H1 (cell line): ENCODE measurements at regions not wholly inside any gene's neighbourhood (a gene's known extent, or its start where the extent isn't known, plus 50 kb on each side); places are given as distances from the start of the nearest gene placed in this dataset.

ENCODE experiments used
- CTCF ChIA-PET: fragments of 300-600 bp; sonication (Branson Sonifier 250); formaldehyde crosslinking; loops from one replicate; lab custom pipeline; 2021; ENCODE audit not compliant: partially characterized antibody; lab: Charles Lee
- POLR2A ChIA-PET: fragments of 300-600 bp; sonication (Branson Sonifier 250); formaldehyde crosslinking; loops from one replicate; lab custom pipeline; 2021; ENCODE audit warnings: inconsistent platforms; ENCODE audit not compliant: partially characterized antibody; lab: Charles Lee
- DNase-seq, 2 experiments: peaks; one replicate each; pipeline versions ENCODE4 v3.0.0 to v3.0.0-alpha.2; 2010 to 2022; ENCODE audit warnings: low spot score in 2 of 2, low read depth in 1 of 2, mixed read lengths in 1 of 2
- FAIRE-seq: peaks from 2 replicates; lab custom pipeline; 2011; peaks lifted over from hg19 to GRCh38; lab: Jason Lieb, UNC
- H2AFZ ChIP-seq: 2 replicates; pipeline ENCODE4 v1.8.1; 2012; ENCODE audit warnings: low read length, inconsistent platforms
- H2AK5ac ChIP-seq: 2 replicates; pipeline ENCODE4 v1.6.1; 2013; ENCODE audit warnings: low read depth, low read length
- H2BK120ac ChIP-seq: replicated peaks from 2 replicates; pipeline ENCODE3; 2013; ENCODE audit warnings: low read depth, low read length, inconsistent platforms
- H2BK12ac ChIP-seq: 2 replicates; pipeline ENCODE4 v1.6.1; 2013; ENCODE audit warnings: low read depth, low read length
- H2BK15ac ChIP-seq: 2 replicates; pipeline ENCODE4 v1.6.1; 2013; ENCODE audit warnings: low read length
- H2BK20ac ChIP-seq: 2 replicates; pipeline ENCODE4 v1.6.1; 2013; ENCODE audit warnings: low read length
- H2BK5ac ChIP-seq: 2 replicates; pipeline ENCODE4 v1.6.1; 2013; ENCODE audit warnings: low read depth, low read length
- H3K14ac ChIP-seq: 2 replicates; pipeline ENCODE4 v1.6.1; 2013; ENCODE audit warnings: inconsistent platforms; ENCODE audit not compliant: insufficient read length
- H3K18ac ChIP-seq: 2 replicates; pipeline ENCODE4 v1.6.1; 2013; ENCODE audit warnings: low read length; ENCODE audit errors: extremely low read depth
- H3K23ac ChIP-seq: 2 replicates; pipeline ENCODE4 v1.6.1; 2013; ENCODE audit warnings: inconsistent platforms; ENCODE audit not compliant: insufficient read length
- H3K23me2 ChIP-seq: 2 replicates; pipeline ENCODE4 v1.6.1; 2013; ENCODE audit warnings: low read depth, low read length
- H3K27ac ChIP-seq: 2 replicates; pipeline ENCODE4 v1.6.1; 2011; ENCODE audit warnings: low read depth, low read length, inconsistent platforms
- H3K27me3 ChIP-seq, 4 experiments: replicated peaks in 1 of 4; 1 replicate in 1 of 4; 2 replicates in 3 of 4; pipeline versions ENCODE4 v1.6.1 to v1.8.1; 2011 to 2013; ENCODE audit warnings: low read length in 3 of 4, mild to moderate bottlenecking in 3 of 4, inconsistent platforms in 2 of 4, mixed read lengths in 2 of 4, moderate library complexity in 1 of 4; ENCODE audit not compliant: control insufficient read depth in 3 of 4, insufficient read depth in 3 of 4; ENCODE audit errors: extremely low read depth in 1 of 4
- H3K36me3 ChIP-seq, 4 experiments: 2 replicates each; pipeline versions ENCODE4 v1.6.1 to v1.8.1; 2011 to 2013; ENCODE audit warnings: mild to moderate bottlenecking in 4 of 4, low read length in 3 of 4, moderate library complexity in 2 of 4, control low read depth in 1 of 4, inconsistent platforms in 1 of 4; ENCODE audit not compliant: insufficient read depth in 4 of 4, control insufficient read depth in 2 of 4
- H3K4ac ChIP-seq: replicated peaks from 2 replicates; pipeline ENCODE3; 2013; ENCODE audit warnings: low read length, low read depth, mixed read lengths, inconsistent platforms; ENCODE audit not compliant: insufficient read length
- H3K4me1 ChIP-seq, 4 experiments: replicated peaks in 1 of 4; 1 replicate in 1 of 4; 2 replicates in 3 of 4; pipeline versions ENCODE4 v1.6.1 to v1.8.1; 2011 to 2013; ENCODE audit warnings: low read length in 3 of 4, inconsistent platforms in 2 of 4, mixed read lengths in 1 of 4; ENCODE audit not compliant: insufficient read depth in 4 of 4, control insufficient read depth in 3 of 4
- H3K4me2 ChIP-seq, 2 experiments: 2 replicates each; pipeline versions ENCODE4 v1.6.1 to v1.8.1; 2011 to 2013; ENCODE audit warnings: low read depth in 2 of 2, low read length in 2 of 2, control low read depth in 1 of 2, inconsistent platforms in 1 of 2, mild to moderate bottlenecking in 1 of 2; ENCODE audit not compliant: insufficient read depth in 1 of 2
- H3K4me3 ChIP-seq, 4 experiments: fragments of 200-600, 300-600 bp in 1 of 4; sonication (generic), shearing (Covaris generic), sonication (Bioruptor Twin) in 1 of 4; 2 replicates each; pipeline versions ENCODE4 v1.5.1 to v1.8.1; 2011 to 2016; ENCODE audit warnings: low read length in 4 of 4, low read depth in 3 of 4, control low read depth in 2 of 4, inconsistent platforms in 2 of 4, mild to moderate bottlenecking in 2 of 4, mixed read lengths in 1 of 4, moderate library complexity in 1 of 4; ENCODE audit not compliant: insufficient read depth in 2 of 4; ENCODE audit errors: extremely low read depth in 1 of 4
- H3K56ac ChIP-seq: replicated peaks from 2 replicates; pipeline ENCODE3; 2013; ENCODE audit warnings: low read depth, mild to moderate bottlenecking, mixed read lengths, low read length, inconsistent platforms; ENCODE audit not compliant: insufficient read length
- H3K79me1 ChIP-seq: 2 replicates; pipeline ENCODE4 v1.6.1; 2013; ENCODE audit warnings: low read depth, low read length, control low read depth
- H3K79me2 ChIP-seq, 2 experiments: 2 replicates each; pipeline versions ENCODE4 v1.6.1 to v1.8.1; 2012 to 2013; ENCODE audit warnings: low read length in 2 of 2, mild to moderate bottlenecking in 2 of 2, inconsistent platforms in 1 of 2; ENCODE audit not compliant: insufficient read depth in 2 of 2, control insufficient read depth in 1 of 2
- H3K9ac ChIP-seq, 4 experiments: replicated peaks in 1 of 4; 1 replicate in 1 of 4; 2 replicates in 3 of 4; pipeline versions ENCODE4 v1.6.1 to v1.8.1; 2011 to 2013; ENCODE audit warnings: low read depth in 3 of 4, low read length in 3 of 4, control low read depth in 2 of 4, mild to moderate bottlenecking in 2 of 4, moderate library complexity in 2 of 4, inconsistent platforms in 1 of 4; ENCODE audit errors: extremely low read depth in 1 of 4
- H3K9me3 ChIP-seq, 2 experiments: 2 replicates each; pipeline versions ENCODE4 v1.6.1 to v1.8.1; 2012 to 2013; ENCODE audit warnings: mild to moderate bottlenecking in 2 of 2, moderate library complexity in 2 of 2, control low read depth in 1 of 2, inconsistent platforms in 1 of 2, low read depth in 1 of 2, low read length in 1 of 2, mixed read lengths in 1 of 2; ENCODE audit not compliant: insufficient read depth in 2 of 2
- H4K20me1 ChIP-seq, 2 experiments: replicated peaks in 1 of 2; 2 replicates each; pipeline versions ENCODE3 to v1.8.1; 2011 to 2013; ENCODE audit warnings: inconsistent platforms in 2 of 2, low read length in 2 of 2, mild to moderate bottlenecking in 1 of 2; ENCODE audit not compliant: insufficient read depth in 2 of 2, control insufficient read depth in 1 of 2
- H4K5ac ChIP-seq: 2 replicates; pipeline ENCODE4 v1.6.1; 2013; ENCODE audit warnings: low read length, low read depth, mixed read lengths, inconsistent platforms; ENCODE audit not compliant: insufficient read length
- H4K8ac ChIP-seq: 2 replicates; pipeline ENCODE4 v1.8.0; 2013; ENCODE audit warnings: mild to moderate bottlenecking, moderate library complexity, low read length, inconsistent platforms; ENCODE audit not compliant: insufficient read depth; ENCODE audit errors: extremely low read depth
- H4K91ac ChIP-seq: replicated peaks from 2 replicates; pipeline ENCODE3; 2013; ENCODE audit warnings: low read length, mixed read lengths, inconsistent platforms; ENCODE audit not compliant: insufficient read length
- ASH2L ChIP-seq: fragments of 200-600, 300-600 bp; sonication (generic); IDR thresholded peaks from one replicate; pipeline ENCODE4 v1.7.1; 2017; ENCODE audit warnings: low read length
- HDAC2 ChIP-seq, 2 experiments: fragments of 300-600 bp in 1 of 2; sonication (generic) in 1 of 2; IDR thresholded peaks; 2 replicates each; pipeline ENCODE4 v1.6.1; 2011 to 2012; ENCODE audit warnings: low read depth in 2 of 2, low read length in 2 of 2, mild to moderate bottlenecking in 2 of 2, moderate library complexity in 2 of 2, borderline replicate concordance in 1 of 2, inconsistent platforms in 1 of 2
- POLR2AphosphoS5 ChIP-seq: IDR thresholded peaks from 2 replicates; pipeline ENCODE4 v1.6.1; 2011; ENCODE audit warnings: low read depth, low read length
- RBBP5 ChIP-seq: IDR thresholded peaks from 2 replicates; pipeline ENCODE4 v1.7.1; 2012; ENCODE audit warnings: low read depth, mild to moderate bottlenecking, inconsistent platforms, low read length, moderate library complexity, borderline replicate concordance
- SIRT6 ChIP-seq: IDR thresholded peaks from one replicate; pipeline ENCODE4 v1.7.1; 2012; ENCODE audit warnings: low read length, inconsistent platforms
- TAF1 ChIP-seq: IDR thresholded peaks from 2 replicates; pipeline ENCODE4 v1.6.1; 2011; ENCODE audit warnings: mild to moderate bottlenecking, low read depth, low read length
- WGBS, 2 experiments: shearing (Covaris generic) in 1 of 2; methylation state at CpG; one replicate each; pipeline versions ENCODE4 v1.1.6 to v1.1.7; 2013 to 2015; ENCODE audit warnings: low lambda C conversion rate in 2 of 2, mixed read lengths in 2 of 2, inconsistent platforms in 1 of 2, low coverage in 1 of 2, missing lambda C conversion rate in 1 of 2; ENCODE audit not compliant: insufficient replicate concordance in 2 of 2, insufficient coverage in 1 of 2, insufficient read length in 1 of 2; ENCODE audit errors: extremely low coverage in 1 of 2, missing lambda C conversion rate in 1 of 2; 5-methylcytosine and 5-hydroxymethylcytosine counted together

DNA sequence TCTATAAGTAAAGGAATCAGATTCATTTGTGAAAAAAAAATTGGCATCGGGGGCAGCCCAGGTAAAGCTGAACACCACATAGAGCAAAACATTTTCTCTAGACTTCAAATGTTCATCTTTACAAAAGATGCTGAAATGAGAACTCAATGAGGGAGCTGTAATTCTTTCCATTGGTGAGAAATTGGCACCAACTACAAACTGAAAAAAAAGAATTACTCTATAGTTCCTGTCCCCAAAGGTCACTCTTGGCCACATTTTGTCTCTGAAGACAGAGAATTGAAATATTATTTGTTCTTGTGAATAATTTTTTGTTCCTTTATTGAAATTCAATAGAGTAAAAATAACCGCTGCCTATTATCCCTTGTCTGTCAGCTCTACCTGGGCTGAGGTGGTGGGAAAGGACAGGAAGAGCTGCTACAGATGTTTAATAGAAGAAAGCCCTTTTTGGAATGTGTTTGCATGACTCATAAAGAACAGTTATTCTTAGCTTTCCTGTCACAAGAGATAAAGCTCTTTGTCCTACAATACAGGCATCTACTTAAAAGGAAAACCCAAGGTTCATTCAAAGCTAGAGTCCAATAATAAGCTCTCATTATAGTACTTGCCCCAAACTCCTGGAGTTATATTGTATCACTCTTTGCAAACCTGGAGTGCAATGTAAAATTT, 380.1 kb upstream of the KITLG start:
- Histone ChIP-seq H3K27ac (no peak overlapping the region), H2BK20ac (no peak overlapping the region), H2AFZ (no peak overlapping the region), H2BK12ac (no peak overlapping the region), H2BK120ac (no peak overlapping the region), H3K36me3 (no peaks in the 10 kb centered on the region), H3K4me1 (peaks cover 0 to 23% (median 5%) of the 10 kb centered on the region in 4 experiments; a peak in 4 of 7 replicates), H4K5ac (no peak overlapping the region), H3K4ac (no peak overlapping the region), H4K8ac (no peak overlapping the region), H3K23me2 (no peaks in the 10 kb centered on the region), H3K79me2 (no peaks in the 10 kb centered on the region; a peak in 1 of 4 replicates), H3K27me3 (peaks cover 0 to 12% (median 4%) of the 10 kb centered on the region in 4 experiments; a peak in 5 of 7 replicates), H3K18ac (no peak overlapping the region), H2AK5ac (no peak overlapping the region), H3K23ac (no peak overlapping the region), H3K9me3 (no peaks in the 10 kb centered on the region), H4K20me1 (no peaks in the 10 kb centered on the region), H2BK15ac (no peak overlapping the region), H3K9ac (no peak overlapping the region), H3K14ac (no peak overlapping the region), H3K79me1 (no peaks in the 10 kb centered on the region), H3K4me3 (no peak overlapping the region), H3K56ac (no peak overlapping the region), H3K4me2 (no peak overlapping the region), H2BK5ac (no peak overlapping the region), H4K91ac (no peak overlapping the region)
- 89% methylated on average over 2 of the region's 2 CpGs; no CpG with 5 or more reads in 1 of the 2 experiments for WGBS, 2 experiments
- FAIRE-seq: no peak
- CTCF ChIA-PET: interaction anchor here (0.8 to 0.9 kb wide), 2 partner anchors 30 to 326 kb away, joined by 3 to 4 read pairs; no protein-coding TSS in a partner anchor
- no peak for DNase-seq
- POLR2A ChIA-PET: no interaction called here
- TF ChIP-seq TAF1 (no peak), POLR2AphosphoS5 (no peak), RBBP5 (no peak), SIRT6 (no peak), ASH2L (no peak), HDAC2 (IDR thresholded peaks at IDR 0.05; ENCODE audit: borderline replicate concordance in 1 of 2, low read depth in 2 of 2, low read length in 2 of 2) (no peak)
